Lower leg skin (tissue), 3 donors: ENCODE measurements at regions not wholly inside any gene's neighbourhood (a gene's known extent, or its start where the extent isn't known, plus 50 kb on each side); places are given as distances from the start of the nearest gene placed in this dataset.

Source experiments
- POLR2A ChIP-seq, 2 donors: fragments of 450-650 bp; IDR thresholded peaks; one replicate each; pipeline ENCODE4 v1.6.1; 2016 to 2017; ENCODE audit warnings: antibody characterized with exemption in 2 of 2, mild to moderate bottlenecking in 1 of 2, moderate library complexity in 1 of 2
- TF ChIP-seq, protein P1 (sequence below), 3 donors: fragments of 450-650 bp; IDR thresholded peaks; one replicate each; pipeline ENCODE4 v1.5.1; 2016; ENCODE audit warnings: antibody characterized with exemption in 3 of 3, mild to moderate bottlenecking in 3 of 3, moderate library complexity in 2 of 3

GRCh38 chr18:47644896-47645295 is 285.6 kb downstream of the SMAD2 start:
- TF ChIP-seq, protein P1, sequence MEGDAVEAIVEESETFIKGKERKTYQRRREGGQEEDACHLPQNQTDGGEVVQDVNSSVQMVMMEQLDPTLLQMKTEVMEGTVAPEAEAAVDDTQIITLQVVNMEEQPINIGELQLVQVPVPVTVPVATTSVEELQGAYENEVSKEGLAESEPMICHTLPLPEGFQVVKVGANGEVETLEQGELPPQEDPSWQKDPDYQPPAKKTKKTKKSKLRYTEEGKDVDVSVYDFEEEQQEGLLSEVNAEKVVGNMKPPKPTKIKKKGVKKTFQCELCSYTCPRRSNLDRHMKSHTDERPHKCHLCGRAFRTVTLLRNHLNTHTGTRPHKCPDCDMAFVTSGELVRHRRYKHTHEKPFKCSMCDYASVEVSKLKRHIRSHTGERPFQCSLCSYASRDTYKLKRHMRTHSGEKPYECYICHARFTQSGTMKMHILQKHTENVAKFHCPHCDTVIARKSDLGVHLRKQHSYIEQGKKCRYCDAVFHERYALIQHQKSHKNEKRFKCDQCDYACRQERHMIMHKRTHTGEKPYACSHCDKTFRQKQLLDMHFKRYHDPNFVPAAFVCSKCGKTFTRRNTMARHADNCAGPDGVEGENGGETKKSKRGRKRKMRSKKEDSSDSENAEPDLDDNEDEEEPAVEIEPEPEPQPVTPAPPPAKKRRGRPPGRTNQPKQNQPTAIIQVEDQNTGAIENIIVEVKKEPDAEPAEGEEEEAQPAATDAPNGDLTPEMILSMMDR (IDR thresholded peaks at IDR 0.05): no peak
- no peak for TF ChIP-seq POLR2A (IDR thresholded peaks at IDR 0.05)
